Breast epithelium (tissue), 3 donors: ENCODE measurements at regions not wholly inside any gene's neighbourhood (a gene's known extent, or its start where the extent isn't known, plus 50 kb on each side); places are given as distances from the start of the nearest gene placed in this dataset.
"Not testable (repeated sequence)": the region's sequence is repeated elsewhere in the genome, so short reads cannot be mapped to it uniquely, and the experiment has no call there.

Source experiments
- CTCF ChIP-seq, 3 donors: fragments of 450-650 bp; IDR thresholded peaks; one replicate each; pipeline ENCODE4 v1.5.1; 2016 to 2017; ENCODE audit warnings: antibody characterized with exemption in 3 of 3, mild to moderate bottlenecking in 3 of 3, moderate library complexity in 3 of 3
- POLR2A ChIP-seq: fragments of 450-650 bp; IDR thresholded peaks from one replicate; pipeline ENCODE4 v1.6.1; 2016; ENCODE audit warnings: antibody characterized with exemption, mild to moderate bottlenecking, moderate library complexity
- POLR2AphosphoS5 ChIP-seq, 3 donors: sonication (generic); formaldehyde crosslinking; IDR thresholded peaks; one replicate each; pipeline ENCODE4 v1.6.1; 2017; ENCODE audit warnings: antibody characterized with exemption in 3 of 3

- not testable (repeated sequence) for TF ChIP-seq POLR2AphosphoS5 (IDR thresholded peaks at IDR 0.05); CTCF (IDR thresholded peaks at IDR 0.05); POLR2A
These were observed 2967.9 kb downstream of the RPIA start for GRCh38 chr2:91659189-91659916.
